ENCODE measurements at regions not wholly inside any gene's neighbourhood (a gene's known extent, or its start where the extent isn't known, plus 50 kb on each side); places are given as distances from the start of the nearest gene placed in this dataset.

DNA sequence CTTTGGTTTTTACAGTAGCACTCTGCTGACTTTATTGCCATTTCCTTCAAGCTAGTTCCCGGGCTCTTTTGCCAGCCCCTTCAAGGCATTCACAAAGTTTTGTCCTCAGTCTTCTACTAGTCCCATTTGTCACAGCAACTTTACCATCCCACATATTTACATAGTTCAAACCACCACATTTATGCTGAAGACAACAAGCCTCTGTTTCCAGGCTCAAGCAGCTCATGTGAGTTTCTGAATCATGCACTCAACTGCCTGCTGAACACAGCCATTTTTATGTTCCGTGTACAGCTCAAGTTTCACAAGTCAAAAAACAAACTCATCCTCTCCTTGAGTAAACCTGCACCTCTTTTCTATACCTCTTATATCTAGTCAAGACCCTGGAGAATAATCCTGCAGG, 977.0 kb upstream of the SLC10A2 start:
- TF ChIP-seq RAD21 (IDR thresholded peaks at IDR 0.05; ENCODE audit: low read depth) = no peak
- TF ChIP-seq, protein P1, sequence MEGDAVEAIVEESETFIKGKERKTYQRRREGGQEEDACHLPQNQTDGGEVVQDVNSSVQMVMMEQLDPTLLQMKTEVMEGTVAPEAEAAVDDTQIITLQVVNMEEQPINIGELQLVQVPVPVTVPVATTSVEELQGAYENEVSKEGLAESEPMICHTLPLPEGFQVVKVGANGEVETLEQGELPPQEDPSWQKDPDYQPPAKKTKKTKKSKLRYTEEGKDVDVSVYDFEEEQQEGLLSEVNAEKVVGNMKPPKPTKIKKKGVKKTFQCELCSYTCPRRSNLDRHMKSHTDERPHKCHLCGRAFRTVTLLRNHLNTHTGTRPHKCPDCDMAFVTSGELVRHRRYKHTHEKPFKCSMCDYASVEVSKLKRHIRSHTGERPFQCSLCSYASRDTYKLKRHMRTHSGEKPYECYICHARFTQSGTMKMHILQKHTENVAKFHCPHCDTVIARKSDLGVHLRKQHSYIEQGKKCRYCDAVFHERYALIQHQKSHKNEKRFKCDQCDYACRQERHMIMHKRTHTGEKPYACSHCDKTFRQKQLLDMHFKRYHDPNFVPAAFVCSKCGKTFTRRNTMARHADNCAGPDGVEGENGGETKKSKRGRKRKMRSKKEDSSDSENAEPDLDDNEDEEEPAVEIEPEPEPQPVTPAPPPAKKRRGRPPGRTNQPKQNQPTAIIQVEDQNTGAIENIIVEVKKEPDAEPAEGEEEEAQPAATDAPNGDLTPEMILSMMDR (IDR thresholded peaks at IDR 0.05 in 2 of 3, conservative IDR thresholded peaks at IDR 0.05 in 1 of 3; ENCODE audit: borderline replicate concordance in 1 of 3, insufficient read depth in 1 of 3, low read depth in 2 of 3, low read length in 2 of 3) = no peak
- no peak for TF ChIP-seq EZH2phosphoT487 (IDR thresholded peaks at IDR 0.05; ENCODE audit: borderline replicate concordance)
- no peak for TF ChIP-seq EZH2 (IDR thresholded peaks at IDR 0.05)

All from HCT116 (cell line).